Left ventricle myocardium inferior (tissue), 1 donor: ENCODE measurements at regions not wholly inside any gene's neighbourhood (a gene's known extent, or its start where the extent isn't known, plus 50 kb on each side); places are given as distances from the start of the nearest gene placed in this dataset.

Experiments
- DNase-seq: peaks from one replicate; pipeline ENCODE4 v3.0.0-alpha.2; 2020
- H3K27ac ChIP-seq: fragments of 200-600 bp; replicated peaks from 2 replicates; pipeline ENCODE4 v1.8.0; 2021
- H3K27me3 ChIP-seq: fragments of 200-600 bp; 2 replicates; pipeline ENCODE4 v1.8.0; 2021; ENCODE audit warnings: low read depth
- H3K36me3 ChIP-seq: fragments of 200-600 bp; 2 replicates; pipeline ENCODE4 v1.8.0; 2021
- H3K4me1 ChIP-seq: fragments of 200-600 bp; 2 replicates; pipeline ENCODE4 v1.8.0; 2021
- H3K4me3 ChIP-seq: fragments of 200-600 bp; 2 replicates; pipeline ENCODE4 v1.8.0; 2021; ENCODE audit warnings: mild to moderate bottlenecking, moderate library complexity
- H3K9me3 ChIP-seq: fragments of 200-600 bp; replicated peaks from 2 replicates; pipeline ENCODE4 v1.8.0; 2021
- intact Hi-C: fragments of 100-400 bp; cut with micrococcal nuclease; formaldehyde crosslinking; loops from one replicate; pipeline ENCODE4 v1.11.0; 2022
- TF ChIP-seq, protein P1 (sequence below): fragments of 200-600 bp; IDR thresholded peaks from 2 replicates; pipeline ENCODE4 v1.8.0; 2021; ENCODE audit warnings: antibody characterized with exemption, mild to moderate bottlenecking, borderline replicate concordance
- donor health status: DM: no; HTN: yes; CAD: no; lungs with severe emphysema.

DNA sequence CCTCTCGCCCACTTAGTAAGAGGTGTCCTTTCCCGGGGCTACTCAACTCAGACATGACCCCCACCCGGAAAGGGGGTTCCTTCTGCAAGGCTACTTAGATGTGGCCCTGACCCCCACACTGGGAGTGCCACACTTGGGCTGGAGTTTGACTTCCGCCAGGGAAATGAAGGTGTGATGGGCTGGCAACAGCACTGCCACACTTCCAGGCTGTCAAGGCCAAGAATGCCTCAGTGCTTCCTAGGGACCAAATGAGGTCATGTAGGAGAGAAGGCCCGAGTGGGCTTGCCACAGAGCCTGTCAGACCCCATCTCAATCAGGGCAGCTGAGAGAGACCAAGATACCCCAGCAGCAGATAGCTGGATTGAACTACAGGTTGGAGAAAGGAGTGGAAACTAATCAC is 55.5 kb downstream of the DRD1 start:
- H3K4me3 ChIP-seq = no peak overlapping the region
- H3K9me3 ChIP-seq = no peaks in the 10 kb centered on the region
- no peak overlapping the region for H3K27ac ChIP-seq
- DNase-seq = no peak
- H3K27me3 ChIP-seq = peaks cover 28% of the 10 kb centered on the region
- TF ChIP-seq, protein P1, sequence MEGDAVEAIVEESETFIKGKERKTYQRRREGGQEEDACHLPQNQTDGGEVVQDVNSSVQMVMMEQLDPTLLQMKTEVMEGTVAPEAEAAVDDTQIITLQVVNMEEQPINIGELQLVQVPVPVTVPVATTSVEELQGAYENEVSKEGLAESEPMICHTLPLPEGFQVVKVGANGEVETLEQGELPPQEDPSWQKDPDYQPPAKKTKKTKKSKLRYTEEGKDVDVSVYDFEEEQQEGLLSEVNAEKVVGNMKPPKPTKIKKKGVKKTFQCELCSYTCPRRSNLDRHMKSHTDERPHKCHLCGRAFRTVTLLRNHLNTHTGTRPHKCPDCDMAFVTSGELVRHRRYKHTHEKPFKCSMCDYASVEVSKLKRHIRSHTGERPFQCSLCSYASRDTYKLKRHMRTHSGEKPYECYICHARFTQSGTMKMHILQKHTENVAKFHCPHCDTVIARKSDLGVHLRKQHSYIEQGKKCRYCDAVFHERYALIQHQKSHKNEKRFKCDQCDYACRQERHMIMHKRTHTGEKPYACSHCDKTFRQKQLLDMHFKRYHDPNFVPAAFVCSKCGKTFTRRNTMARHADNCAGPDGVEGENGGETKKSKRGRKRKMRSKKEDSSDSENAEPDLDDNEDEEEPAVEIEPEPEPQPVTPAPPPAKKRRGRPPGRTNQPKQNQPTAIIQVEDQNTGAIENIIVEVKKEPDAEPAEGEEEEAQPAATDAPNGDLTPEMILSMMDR = no peak
- no peaks in the 10 kb centered on the region for H3K36me3 ChIP-seq
- intact Hi-C loops = no loop called here
- H3K4me1 ChIP-seq = no peaks in the 10 kb centered on the region

DNA sequence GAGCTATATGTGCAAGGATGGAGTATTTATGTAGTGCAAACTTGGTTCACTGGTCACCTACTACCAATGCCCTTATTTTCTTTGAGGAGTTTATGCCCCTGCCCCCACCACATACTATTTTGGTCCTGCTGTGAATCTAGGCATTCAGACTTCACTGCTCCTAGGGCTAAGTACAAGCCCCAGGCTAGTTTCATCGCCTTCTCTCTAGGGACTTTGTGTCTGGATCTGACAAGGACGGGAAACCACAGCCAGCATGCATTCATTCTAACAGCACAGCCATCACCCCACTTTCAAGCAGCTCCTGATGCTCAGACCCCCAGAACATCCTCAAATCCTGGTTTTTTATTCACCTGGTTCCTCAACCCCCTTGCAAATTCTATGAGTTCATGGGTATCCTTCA is 56.8 kb downstream of the DRD1 start:
- Histone ChIP-seq H3K4me3 (no peak overlapping the region), H3K27me3 (peaks cover 41% of the 10 kb centered on the region), H3K27ac (no peak overlapping the region), H3K4me1 (no peaks in the 10 kb centered on the region), H3K9me3 (no peaks in the 10 kb centered on the region), H3K36me3 (no peaks in the 10 kb centered on the region)
- no peak for DNase-seq
- intact Hi-C loops = no loop called here
- TF ChIP-seq, protein P1 = no peak

DNA sequence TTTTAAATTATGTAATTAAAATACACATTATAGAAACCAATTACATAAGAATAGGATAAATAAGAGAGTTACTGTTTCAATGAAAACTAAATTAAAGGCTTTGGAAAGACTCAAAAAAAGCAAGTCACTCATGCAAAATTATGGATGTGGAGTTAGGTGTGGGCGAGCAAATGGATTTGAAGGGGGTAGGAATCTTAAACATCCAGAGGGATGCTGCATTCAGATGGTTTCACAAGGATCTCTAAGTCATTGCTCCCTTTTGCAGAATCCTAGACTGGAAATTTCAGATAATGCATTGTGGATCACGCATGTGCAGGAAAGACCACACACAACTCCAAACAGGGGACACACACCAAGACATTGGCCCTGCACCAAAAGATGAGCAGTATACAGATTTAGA is 57.5 kb downstream of the DRD1 start:
- TF ChIP-seq, protein P1 = no peak
- H3K36me3 ChIP-seq = no peaks in the 10 kb centered on the region
- H3K4me3 ChIP-seq = no peak overlapping the region
- H3K4me1 ChIP-seq = no peaks in the 10 kb centered on the region
- intact Hi-C loops = no loop called here
- no peak overlapping the region for H3K27ac ChIP-seq
- DNase-seq = no peak
- H3K9me3 ChIP-seq = no peaks in the 10 kb centered on the region
- H3K27me3 ChIP-seq = peaks cover 45% of the 10 kb centered on the region

DNA sequence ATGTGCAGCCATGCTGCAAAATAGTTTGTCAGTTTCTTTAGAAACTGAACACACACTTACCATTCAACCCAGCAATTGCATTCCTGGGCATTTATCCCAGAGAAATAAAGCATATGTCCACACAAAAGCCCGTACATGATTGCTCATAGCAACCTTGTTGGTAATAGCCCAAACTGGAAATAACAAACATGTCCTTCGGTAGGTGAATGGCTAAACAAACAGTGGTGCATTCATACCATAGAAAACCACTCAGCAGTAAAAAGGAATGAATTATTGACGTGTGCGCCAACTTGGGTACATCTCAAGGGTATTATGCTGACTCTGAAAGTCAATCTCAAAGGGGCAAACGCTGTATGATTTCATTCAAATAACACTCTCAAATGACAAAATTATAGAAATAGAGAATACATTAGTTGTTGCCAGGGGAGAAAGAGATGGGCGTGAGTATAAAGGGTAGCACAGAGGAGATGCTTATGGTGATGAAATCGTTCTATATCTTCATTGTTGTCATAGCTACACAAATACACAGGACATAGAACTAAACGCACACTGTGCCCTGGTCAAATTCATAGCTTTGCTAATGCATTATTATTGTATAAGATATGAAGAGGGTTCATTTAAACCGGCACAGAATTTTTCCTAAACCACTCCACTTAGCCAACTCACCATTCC is 58.2 kb downstream of the DRD1 start:
- H3K27ac ChIP-seq = no peak overlapping the region
- no peaks in the 10 kb centered on the region for H3K4me1 ChIP-seq
- intact Hi-C loops = no loop called here
- H3K4me3 ChIP-seq = no peak overlapping the region
- H3K27me3 ChIP-seq = peaks cover 51% of the 10 kb centered on the region
- no peaks in the 10 kb centered on the region for H3K9me3 ChIP-seq
- no peak for DNase-seq
- TF ChIP-seq, protein P1 = no peak
- H3K36me3 ChIP-seq = no peaks in the 10 kb centered on the region

DNA sequence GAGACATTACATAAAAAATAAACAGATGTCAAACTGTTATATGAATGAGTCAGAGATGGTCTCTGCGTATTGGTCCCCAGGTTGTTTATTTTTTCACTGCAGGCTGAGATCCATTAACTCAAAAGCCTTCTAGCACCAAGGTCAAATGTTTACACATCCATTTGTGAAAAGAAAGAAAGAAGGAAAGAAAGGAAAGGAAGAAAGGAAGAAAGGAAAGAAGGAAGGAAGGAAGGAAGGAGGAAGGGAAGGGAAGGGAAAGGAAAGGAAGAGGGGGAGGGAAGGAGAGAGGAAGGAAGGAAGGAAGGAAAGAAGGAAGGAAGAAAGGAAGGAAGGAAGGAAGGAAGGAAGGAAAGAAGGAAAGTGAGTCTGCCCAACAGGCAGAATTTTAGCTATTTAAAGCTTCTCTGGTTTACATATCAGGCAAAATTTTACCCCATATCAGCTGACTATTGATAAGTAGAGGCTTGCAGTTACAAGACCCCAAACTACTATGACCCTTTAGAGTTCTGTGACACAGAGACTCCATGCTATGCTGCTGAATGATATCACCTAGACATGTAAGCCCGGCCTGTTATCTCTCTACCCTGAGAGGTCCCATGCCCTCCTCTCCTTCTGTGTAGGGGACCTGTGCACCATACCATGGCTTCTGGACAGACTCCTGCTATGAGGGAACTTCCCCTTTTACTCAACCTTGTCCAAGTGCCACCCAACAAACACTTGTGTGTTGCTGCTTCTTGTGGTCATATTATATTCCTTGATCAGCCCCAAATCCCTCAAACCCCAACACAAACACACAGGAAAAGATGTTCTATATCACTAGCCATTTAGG is 59.0 kb downstream of the DRD1 start:
- Histone ChIP-seq H3K9me3 (no peaks in the 10 kb centered on the region), H3K36me3 (no peaks in the 10 kb centered on the region), H3K4me3 (no peak overlapping the region), H3K27me3 (peaks cover 49% of the 10 kb centered on the region), H3K27ac (no peak overlapping the region), H3K4me1 (no peaks in the 10 kb centered on the region)
- DNase-seq = no peak
- TF ChIP-seq, protein P1 = no peak
- intact Hi-C loops = no loop called here
